ENCODE measurements at regions not wholly inside any gene's neighbourhood (a gene's known extent, or its start where the extent isn't known, plus 50 kb on each side); places are given as distances from the start of the nearest gene placed in this dataset.

- Histone ChIP-seq H2AK5ac (ENCODE audit: low read depth, low read length) (no peak overlapping the region), H3K23ac (ENCODE audit: insufficient read length) (no peak overlapping the region), H3K9ac (replicated peaks in 1 of 4; ENCODE audit: extremely low read depth in 1 of 4, low read depth in 3 of 4, low read length in 3 of 4) (no peak overlapping the region), H3K18ac (ENCODE audit: extremely low read depth, low read length) (no peak overlapping the region), H3K9me3 (ENCODE audit: insufficient read depth in 2 of 2, low read depth in 1 of 2, low read length in 1 of 2) (no peaks in the 10 kb centered on the region), H3K4me2 (ENCODE audit: insufficient read depth in 1 of 2, low read depth in 2 of 2, low read length in 2 of 2) (no peak overlapping the region), H4K91ac (replicated peaks; ENCODE audit: insufficient read length, low read length) (no peak overlapping the region), H2BK15ac (ENCODE audit: low read length) (no peak overlapping the region), H2BK12ac (ENCODE audit: low read depth, low read length) (no peak overlapping the region), H2BK20ac (ENCODE audit: low read length) (no peak overlapping the region), H2BK5ac (ENCODE audit: low read depth, low read length) (no peak overlapping the region), H3K79me1 (ENCODE audit: low read depth, low read length) (no peaks in the 10 kb centered on the region), H3K27me3 (replicated peaks in 1 of 4; ENCODE audit: control insufficient read depth in 3 of 4, extremely low read depth in 1 of 4, insufficient read depth in 3 of 4, low read length in 3 of 4) (no peaks in the 10 kb centered on the region), H3K4ac (replicated peaks; ENCODE audit: insufficient read length, low read depth, low read length) (no peak overlapping the region), H4K20me1 (replicated peaks in 1 of 2; ENCODE audit: control insufficient read depth in 1 of 2, insufficient read depth in 2 of 2, low read length in 2 of 2) (no peaks in the 10 kb centered on the region), H3K14ac (ENCODE audit: insufficient read length) (no peak overlapping the region), H2BK120ac (replicated peaks; ENCODE audit: low read depth, low read length) (no peak overlapping the region), H3K56ac (replicated peaks; ENCODE audit: insufficient read length, low read depth, low read length) (no peak overlapping the region), H4K8ac (ENCODE audit: extremely low read depth, insufficient read depth, low read length) (no peak overlapping the region), H2AFZ (ENCODE audit: low read length) (no peak overlapping the region), H3K27ac (ENCODE audit: low read depth, low read length) (no peak overlapping the region), H3K23me2 (ENCODE audit: low read depth, low read length) (no peaks in the 10 kb centered on the region), H3K4me3 (ENCODE audit: extremely low read depth in 1 of 4, insufficient read depth in 2 of 4, low read depth in 3 of 4, low read length in 4 of 4) (no peak overlapping the region), H4K5ac (ENCODE audit: insufficient read length, low read depth, low read length) (no peak overlapping the region), H3K4me1 (replicated peaks in 1 of 4; ENCODE audit: control insufficient read depth in 3 of 4, insufficient read depth in 4 of 4, low read length in 3 of 4) (peaks cover 1 to 9% (median 5%) of the 10 kb centered on the region in 4 experiments; a peak in 4 of 7 replicates), H3K36me3 (ENCODE audit: control insufficient read depth in 2 of 4, insufficient read depth in 4 of 4, low read length in 3 of 4) (no peaks in the 10 kb centered on the region), H3K79me2 (ENCODE audit: control insufficient read depth in 1 of 2, insufficient read depth in 2 of 2, low read length in 2 of 2) (no peaks in the 10 kb centered on the region)
- FAIRE-seq (no peak), DNase-seq (ENCODE audit: low read depth in 1 of 2, low spot score in 2 of 2) (no peak)
- WGBS, 2 experiments (ENCODE audit: extremely low coverage in 1 of 2, insufficient coverage in 1 of 2, insufficient read length in 1 of 2, insufficient replicate concordance in 2 of 2, low coverage in 1 of 2, low lambda C conversion rate in 2 of 2, missing lambda C conversion rate in 1 of 2): 82% methylated on average over 5 of the region's 5 CpGs; no CpG with 5 or more reads in 1 of the 2 experiments
- POLR2A ChIA-PET (ENCODE audit: partially characterized antibody): interaction anchor here (1.5 kb wide), 1 partner anchor 13 kb away, joined by 4 read pairs; no protein-coding TSS in a partner anchor
- CTCF ChIA-PET (ENCODE audit: partially characterized antibody): interaction anchor here (1.0 to 3.8 kb wide), 7 partner anchors 9 to 1044 kb away, joined by 3 to 31 read pairs (median 7); no protein-coding TSS in a partner anchor
- no peak for TF ChIP-seq ATF2 (IDR thresholded peaks at IDR 0.05; ENCODE audit: low read length)
- no peak for TF ChIP-seq POLR2AphosphoS5 (IDR thresholded peaks at IDR 0.05; ENCODE audit: low read depth, low read length)
- TF ChIP-seq EZH2 (IDR thresholded peaks at IDR 0.05; ENCODE audit: low read depth, low read length, severe bottlenecking): no peak
- TF ChIP-seq SIRT6 (IDR thresholded peaks at IDR 0.05; ENCODE audit: low read length): no peak
- TF ChIP-seq TAF1 (IDR thresholded peaks at IDR 0.05; ENCODE audit: low read depth, low read length): no peak
- TF ChIP-seq YY1 (IDR thresholded peaks at IDR 0.05; ENCODE audit: low read depth, low read length): no peak
- TF ChIP-seq JUND (IDR thresholded peaks at IDR 0.05; ENCODE audit: low read length): no peak
Observed at GRCh38 chr15:70522323-70522966, 240.9 kb downstream of the UACA start.

Data from H1 (cell line).